H1 (cell line): ENCODE measurements at regions not wholly inside any gene's neighbourhood (a gene's known extent, or its start where the extent isn't known, plus 50 kb on each side); places are given as distances from the start of the nearest gene placed in this dataset.

Experiments used
- CTCF ChIA-PET: fragments of 300-600 bp; sonication (Branson Sonifier 250); formaldehyde crosslinking; loops from one replicate; lab custom pipeline; 2021; ENCODE audit not compliant: partially characterized antibody; lab: Charles Lee
- POLR2A ChIA-PET: fragments of 300-600 bp; sonication (Branson Sonifier 250); formaldehyde crosslinking; loops from one replicate; lab custom pipeline; 2021; ENCODE audit warnings: inconsistent platforms; ENCODE audit not compliant: partially characterized antibody; lab: Charles Lee
- DNase-seq, 2 experiments: peaks; one replicate each; pipeline versions ENCODE4 v3.0.0 to v3.0.0-alpha.2; 2010 to 2022; ENCODE audit warnings: low spot score in 2 of 2, low read depth in 1 of 2, mixed read lengths in 1 of 2
- FAIRE-seq: peaks from 2 replicates; lab custom pipeline; 2011; peaks lifted over from hg19 to GRCh38; lab: Jason Lieb, UNC
- H2AFZ ChIP-seq: 2 replicates; pipeline ENCODE4 v1.8.1; 2012; ENCODE audit warnings: low read length, inconsistent platforms
- H2AK5ac ChIP-seq: 2 replicates; pipeline ENCODE4 v1.6.1; 2013; ENCODE audit warnings: low read depth, low read length
- H2BK120ac ChIP-seq: replicated peaks from 2 replicates; pipeline ENCODE3; 2013; ENCODE audit warnings: low read depth, low read length, inconsistent platforms
- H2BK12ac ChIP-seq: 2 replicates; pipeline ENCODE4 v1.6.1; 2013; ENCODE audit warnings: low read depth, low read length
- H2BK15ac ChIP-seq: 2 replicates; pipeline ENCODE4 v1.6.1; 2013; ENCODE audit warnings: low read length
- H2BK20ac ChIP-seq: 2 replicates; pipeline ENCODE4 v1.6.1; 2013; ENCODE audit warnings: low read length
- H2BK5ac ChIP-seq: 2 replicates; pipeline ENCODE4 v1.6.1; 2013; ENCODE audit warnings: low read depth, low read length
- H3K14ac ChIP-seq: 2 replicates; pipeline ENCODE4 v1.6.1; 2013; ENCODE audit warnings: inconsistent platforms; ENCODE audit not compliant: insufficient read length
- H3K18ac ChIP-seq: 2 replicates; pipeline ENCODE4 v1.6.1; 2013; ENCODE audit warnings: low read length; ENCODE audit errors: extremely low read depth
- H3K23ac ChIP-seq: 2 replicates; pipeline ENCODE4 v1.6.1; 2013; ENCODE audit warnings: inconsistent platforms; ENCODE audit not compliant: insufficient read length
- H3K23me2 ChIP-seq: 2 replicates; pipeline ENCODE4 v1.6.1; 2013; ENCODE audit warnings: low read depth, low read length
- H3K27ac ChIP-seq: 2 replicates; pipeline ENCODE4 v1.6.1; 2011; ENCODE audit warnings: low read depth, low read length, inconsistent platforms
- H3K27me3 ChIP-seq, 4 experiments: replicated peaks in 1 of 4; 1 replicate in 1 of 4; 2 replicates in 3 of 4; pipeline versions ENCODE4 v1.6.1 to v1.8.1; 2011 to 2013; ENCODE audit warnings: low read length in 3 of 4, mild to moderate bottlenecking in 3 of 4, inconsistent platforms in 2 of 4, mixed read lengths in 2 of 4, moderate library complexity in 1 of 4; ENCODE audit not compliant: control insufficient read depth in 3 of 4, insufficient read depth in 3 of 4; ENCODE audit errors: extremely low read depth in 1 of 4
- H3K36me3 ChIP-seq, 4 experiments: 2 replicates each; pipeline versions ENCODE4 v1.6.1 to v1.8.1; 2011 to 2013; ENCODE audit warnings: mild to moderate bottlenecking in 4 of 4, low read length in 3 of 4, moderate library complexity in 2 of 4, control low read depth in 1 of 4, inconsistent platforms in 1 of 4; ENCODE audit not compliant: insufficient read depth in 4 of 4, control insufficient read depth in 2 of 4
- H3K4ac ChIP-seq: replicated peaks from 2 replicates; pipeline ENCODE3; 2013; ENCODE audit warnings: low read length, low read depth, mixed read lengths, inconsistent platforms; ENCODE audit not compliant: insufficient read length
- H3K4me1 ChIP-seq, 4 experiments: replicated peaks in 1 of 4; 1 replicate in 1 of 4; 2 replicates in 3 of 4; pipeline versions ENCODE4 v1.6.1 to v1.8.1; 2011 to 2013; ENCODE audit warnings: low read length in 3 of 4, inconsistent platforms in 2 of 4, mixed read lengths in 1 of 4; ENCODE audit not compliant: insufficient read depth in 4 of 4, control insufficient read depth in 3 of 4
- H3K4me2 ChIP-seq, 2 experiments: 2 replicates each; pipeline versions ENCODE4 v1.6.1 to v1.8.1; 2011 to 2013; ENCODE audit warnings: low read depth in 2 of 2, low read length in 2 of 2, control low read depth in 1 of 2, inconsistent platforms in 1 of 2, mild to moderate bottlenecking in 1 of 2; ENCODE audit not compliant: insufficient read depth in 1 of 2
- H3K4me3 ChIP-seq, 4 experiments: fragments of 200-600, 300-600 bp in 1 of 4; sonication (generic), shearing (Covaris generic), sonication (Bioruptor Twin) in 1 of 4; 2 replicates each; pipeline versions ENCODE4 v1.5.1 to v1.8.1; 2011 to 2016; ENCODE audit warnings: low read length in 4 of 4, low read depth in 3 of 4, control low read depth in 2 of 4, inconsistent platforms in 2 of 4, mild to moderate bottlenecking in 2 of 4, mixed read lengths in 1 of 4, moderate library complexity in 1 of 4; ENCODE audit not compliant: insufficient read depth in 2 of 4; ENCODE audit errors: extremely low read depth in 1 of 4
- H3K56ac ChIP-seq: replicated peaks from 2 replicates; pipeline ENCODE3; 2013; ENCODE audit warnings: low read depth, mild to moderate bottlenecking, mixed read lengths, low read length, inconsistent platforms; ENCODE audit not compliant: insufficient read length
- H3K79me1 ChIP-seq: 2 replicates; pipeline ENCODE4 v1.6.1; 2013; ENCODE audit warnings: low read depth, low read length, control low read depth
- H3K79me2 ChIP-seq, 2 experiments: 2 replicates each; pipeline versions ENCODE4 v1.6.1 to v1.8.1; 2012 to 2013; ENCODE audit warnings: low read length in 2 of 2, mild to moderate bottlenecking in 2 of 2, inconsistent platforms in 1 of 2; ENCODE audit not compliant: insufficient read depth in 2 of 2, control insufficient read depth in 1 of 2
- H3K9ac ChIP-seq, 4 experiments: replicated peaks in 1 of 4; 1 replicate in 1 of 4; 2 replicates in 3 of 4; pipeline versions ENCODE4 v1.6.1 to v1.8.1; 2011 to 2013; ENCODE audit warnings: low read depth in 3 of 4, low read length in 3 of 4, control low read depth in 2 of 4, mild to moderate bottlenecking in 2 of 4, moderate library complexity in 2 of 4, inconsistent platforms in 1 of 4; ENCODE audit errors: extremely low read depth in 1 of 4
- H3K9me3 ChIP-seq, 2 experiments: 2 replicates each; pipeline versions ENCODE4 v1.6.1 to v1.8.1; 2012 to 2013; ENCODE audit warnings: mild to moderate bottlenecking in 2 of 2, moderate library complexity in 2 of 2, control low read depth in 1 of 2, inconsistent platforms in 1 of 2, low read depth in 1 of 2, low read length in 1 of 2, mixed read lengths in 1 of 2; ENCODE audit not compliant: insufficient read depth in 2 of 2
- H4K20me1 ChIP-seq, 2 experiments: replicated peaks in 1 of 2; 2 replicates each; pipeline versions ENCODE3 to v1.8.1; 2011 to 2013; ENCODE audit warnings: inconsistent platforms in 2 of 2, low read length in 2 of 2, mild to moderate bottlenecking in 1 of 2; ENCODE audit not compliant: insufficient read depth in 2 of 2, control insufficient read depth in 1 of 2
- H4K5ac ChIP-seq: 2 replicates; pipeline ENCODE4 v1.6.1; 2013; ENCODE audit warnings: low read length, low read depth, mixed read lengths, inconsistent platforms; ENCODE audit not compliant: insufficient read length
- H4K8ac ChIP-seq: 2 replicates; pipeline ENCODE4 v1.8.0; 2013; ENCODE audit warnings: mild to moderate bottlenecking, moderate library complexity, low read length, inconsistent platforms; ENCODE audit not compliant: insufficient read depth; ENCODE audit errors: extremely low read depth
- H4K91ac ChIP-seq: replicated peaks from 2 replicates; pipeline ENCODE3; 2013; ENCODE audit warnings: low read length, mixed read lengths, inconsistent platforms; ENCODE audit not compliant: insufficient read length
- BCL11A ChIP-seq, 2 experiments: IDR thresholded peaks; one replicate each; pipeline ENCODE4 v1.6.1; 2011; ENCODE audit warnings: low read depth in 2 of 2, low read length in 2 of 2, mild to moderate bottlenecking in 2 of 2
- KDM1A ChIP-seq: fragments of 200-600, 300-600 bp; sonication (generic); IDR thresholded peaks from 2 replicates; pipeline ENCODE4 v1.7.1; 2016; ENCODE audit warnings: mild to moderate bottlenecking, low read length, borderline replicate concordance
- SIRT6 ChIP-seq: IDR thresholded peaks from one replicate; pipeline ENCODE4 v1.7.1; 2012; ENCODE audit warnings: low read length, inconsistent platforms
- SP2 ChIP-seq: IDR thresholded peaks from 2 replicates; pipeline ENCODE4 v1.6.1; 2012; ENCODE audit warnings: mild to moderate bottlenecking, low read length, inconsistent platforms
- WGBS, 2 experiments: shearing (Covaris generic) in 1 of 2; methylation state at CpG; one replicate each; pipeline versions ENCODE4 v1.1.6 to v1.1.7; 2013 to 2015; ENCODE audit warnings: low lambda C conversion rate in 2 of 2, mixed read lengths in 2 of 2, inconsistent platforms in 1 of 2, low coverage in 1 of 2, missing lambda C conversion rate in 1 of 2; ENCODE audit not compliant: insufficient replicate concordance in 2 of 2, insufficient coverage in 1 of 2, insufficient read length in 1 of 2; ENCODE audit errors: extremely low coverage in 1 of 2, missing lambda C conversion rate in 1 of 2; 5-methylcytosine and 5-hydroxymethylcytosine counted together

DNA sequence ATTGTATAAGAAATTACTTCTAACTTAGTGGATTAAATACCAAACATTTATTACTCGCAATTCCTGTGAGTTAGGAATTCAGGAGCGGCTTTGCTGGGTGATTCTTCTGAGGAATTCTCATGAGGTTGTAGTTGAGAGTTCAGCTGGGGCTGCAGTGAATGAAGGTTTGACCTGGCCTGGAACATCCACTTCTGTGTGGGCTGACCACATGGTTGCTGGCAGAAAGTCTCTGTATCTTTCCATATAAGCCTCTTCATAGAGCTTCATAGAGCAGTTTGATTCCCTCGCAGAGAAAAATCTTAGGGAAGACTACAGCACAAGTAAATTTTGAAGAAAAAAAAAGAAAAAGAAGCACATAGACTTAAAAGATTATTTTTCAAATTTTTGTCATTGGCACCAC lies 339.7 kb upstream of the NWD2 start:
- Histone ChIP-seq H3K9ac (no peak overlapping the region), H4K20me1 (no peaks in the 10 kb centered on the region), H3K4ac (no peak overlapping the region), H3K79me2 (no peaks in the 10 kb centered on the region), H2AK5ac (no peak overlapping the region), H3K56ac (no peak overlapping the region), H3K23me2 (no peaks in the 10 kb centered on the region), H3K4me1 (peaks cover 0 to 3% (median 0%) of the 10 kb centered on the region in 4 experiments; a peak in 1 of 7 replicates), H2BK12ac (no peak overlapping the region), H3K18ac (no peak overlapping the region), H2BK15ac (no peak overlapping the region), H3K9me3 (no peaks in the 10 kb centered on the region), H2AFZ (no peak overlapping the region), H3K23ac (no peak overlapping the region), H3K36me3 (no peaks in the 10 kb centered on the region), H2BK120ac (no peak overlapping the region), H3K27ac (no peak overlapping the region), H3K4me3 (no peak overlapping the region), H3K14ac (no peak overlapping the region), H4K8ac (no peak overlapping the region), H3K79me1 (no peaks in the 10 kb centered on the region), H3K27me3 (no peaks in the 10 kb centered on the region)
- FAIRE-seq, result no peak
- no peak for DNase-seq
- CTCF ChIA-PET, result interaction anchor here (0.7 to 1.0 kb wide), 2 partner anchors 81 to 561 kb away, joined by 3 to 4 read pairs; no protein-coding TSS in a partner anchor
- TF ChIP-seq SP2 (no peak), BCL11A (IDR thresholded peaks at IDR 0.05; ENCODE audit: low read depth in 2 of 2, low read length in 2 of 2) (no peak), SIRT6 (no peak), KDM1A (no peak)
- TF ChIP-seq, all 59 proteins: peak for 0
- POLR2A ChIA-PET, result no interaction called here
- no peak overlapping the region for H2BK20ac ChIP-seq
- 98% methylated on average over 3 of the region's 3 CpGs; no CpG with 5 or more reads in 1 of the 2 experiments for WGBS, 2 experiments
- H2BK5ac ChIP-seq, result no peak overlapping the region
- H4K91ac ChIP-seq, result no peak overlapping the region
- no peak overlapping the region for H3K4me2 ChIP-seq
- H4K5ac ChIP-seq, result no peak overlapping the region
